GM23338 (cell line): ENCODE measurements at regions not wholly inside any gene's neighbourhood (a gene's known extent, or its start where the extent isn't known, plus 50 kb on each side); places are given as distances from the start of the nearest gene placed in this dataset.

Experiments used
- ATAC-seq: fragments of 200-7000 bp; cut with Tn5 transposase; 3 replicates; pipeline ENCODE4 v1.9.1; 2020
- DNase-seq: peaks from one replicate; pipeline ENCODE4 v3.0.0-alpha.2; 2015; ENCODE audit warnings: low spot score
- H2AFZ ChIP-seq: fragments of 200-600 bp; sonication (generic); 2 replicates; pipeline ENCODE4 v1.8.0; 2016; ENCODE audit warnings: antibody characterized with exemption, mild to moderate bottlenecking, moderate library complexity
- H3F3A ChIP-seq: fragments of 200-600 bp; sonication (generic); replicated peaks from 2 replicates; pipeline ENCODE4 v1.8.0; 2017; ENCODE audit warnings: antibody characterized with exemption, mixed run types, low read depth
- H3K27ac ChIP-seq: fragments of 200-600 bp; sonication (generic); 2 replicates; pipeline ENCODE4 v1.6.1; 2016; ENCODE audit warnings: low read depth
- H3K27me3 ChIP-seq: fragments of 200-600 bp; sonication (generic); 2 replicates; pipeline ENCODE4 v1.8.0; 2016; ENCODE audit warnings: mild to moderate bottlenecking, mixed run types, moderate library complexity; ENCODE audit not compliant: insufficient read depth
- H3K36me3 ChIP-seq: fragments of 200-600 bp; sonication (generic); 2 replicates; pipeline ENCODE4 v1.8.0; 2016; ENCODE audit warnings: mild to moderate bottlenecking; ENCODE audit not compliant: insufficient read depth
- H3K4me1 ChIP-seq: fragments of 200-600 bp; sonication (generic); 2 replicates; pipeline ENCODE4 v1.8.0; 2016; ENCODE audit warnings: mild to moderate bottlenecking, moderate library complexity; ENCODE audit not compliant: insufficient read depth
- H3K4me2 ChIP-seq: fragments of 200-600 bp; sonication (generic); 2 replicates; pipeline ENCODE4 v1.7.1; 2017; ENCODE audit warnings: mixed run types
- H3K4me3 ChIP-seq: fragments of 200-600 bp; sonication (generic); 2 replicates; pipeline ENCODE4 v1.6.1; 2016; ENCODE audit warnings: mixed run types
- H3K79me2 ChIP-seq: fragments of 200-600 bp; sonication (generic); replicated peaks from 2 replicates; pipeline ENCODE4 v1.8.0; 2017; ENCODE audit warnings: mild to moderate bottlenecking; ENCODE audit not compliant: insufficient read depth
- H3K9me2 ChIP-seq: fragments of 200-600 bp; sonication (generic); 2 replicates; pipeline ENCODE4 v1.8.0; 2017; ENCODE audit not compliant: insufficient read depth
- H4K20me1 ChIP-seq: fragments of 200-600 bp; sonication (generic); replicated peaks from 2 replicates; pipeline ENCODE4 v1.8.0; 2017; ENCODE audit warnings: mild to moderate bottlenecking; ENCODE audit not compliant: insufficient read depth
- H3K27ac Mint-ChIP-seq: 2 replicates; pipeline ENCODE4 v1.8.0; 2020; ENCODE audit warnings: inconsistent platforms, mild to moderate bottlenecking, moderate library complexity, mixed read lengths
- H3K27me3 Mint-ChIP-seq: 3 replicates; pipeline ENCODE4 v1.8.0; 2022; ENCODE audit warnings: low read depth, mild to moderate bottlenecking, moderate library complexity, mixed read lengths, inconsistent platforms; ENCODE audit not compliant: insufficient read depth, poor library complexity
- H3K36me3 Mint-ChIP-seq: 3 replicates; pipeline ENCODE4 v1.8.0; 2021; ENCODE audit warnings: low read depth, mild to moderate bottlenecking, inconsistent platforms, moderate library complexity, mixed read lengths
- H3K4me1 Mint-ChIP-seq: 3 replicates; pipeline ENCODE4 v1.8.0; 2020; ENCODE audit warnings: mild to moderate bottlenecking, inconsistent platforms, mixed read lengths
- H3K4me3 Mint-ChIP-seq: 3 replicates; pipeline ENCODE4 v1.8.0; 2021; ENCODE audit warnings: moderate library complexity, mild to moderate bottlenecking, inconsistent platforms, mixed read lengths
- H3K9me3 Mint-ChIP-seq: 3 replicates; pipeline ENCODE4 v1.8.0; 2020; ENCODE audit warnings: moderate library complexity, mild to moderate bottlenecking, inconsistent platforms, mixed read lengths
- CREB1 ChIP-seq: fragments of 250-450 bp; sonication (Bioruptor Pico); IDR thresholded peaks from 2 replicates; pipeline ENCODE4 v1.5.0; 2020; ENCODE audit warnings: low read depth, mild to moderate bottlenecking, moderate library complexity
- EZH2 ChIP-seq: fragments of 200-600 bp; sonication (generic); IDR thresholded peaks from one replicate; pipeline ENCODE4 v1.8.0; 2017; ENCODE audit warnings: antibody characterized with exemption, mild to moderate bottlenecking, low read depth; ENCODE audit not compliant: unreplicated experiment
- EZH2phosphoT487 ChIP-seq: fragments of 200-600 bp; sonication (generic); IDR thresholded peaks from one replicate; pipeline ENCODE4 v1.8.1; 2018; ENCODE audit warnings: antibody characterized with exemption; ENCODE audit not compliant: unreplicated experiment
- JUNB ChIP-seq: IDR thresholded peaks from one replicate; pipeline ENCODE4 v1.6.1; 2016; ENCODE audit warnings: antibody characterized with exemption; ENCODE audit not compliant: unreplicated experiment
- NANOG ChIP-seq: IDR thresholded peaks from 2 replicates; pipeline ENCODE4 v1.6.1; 2016; ENCODE audit warnings: antibody characterized with exemption, borderline replicate concordance
- POLR2AphosphoS5 ChIP-seq: IDR thresholded peaks from 2 replicates; pipeline ENCODE4 v1.6.1; 2016; ENCODE audit warnings: antibody characterized with exemption, low read depth
- STAT1 ChIP-seq: IDR thresholded peaks from one replicate; pipeline ENCODE4 v1.6.1; 2016; ENCODE audit warnings: antibody characterized with exemption; ENCODE audit not compliant: unreplicated experiment
- ZNF331 ChIP-seq: fragments of 250-450 bp; sonication (Bioruptor Pico); IDR thresholded peaks from 2 replicates; pipeline ENCODE4 v1.5.0; 2020; ENCODE audit warnings: low read depth, mild to moderate bottlenecking, moderate library complexity
- TF ChIP-seq, protein P1 (sequence below): fragments of 250-450 bp; sonication (Bioruptor Pico); IDR thresholded peaks from 2 replicates; pipeline ENCODE4 v1.5.0; 2020; ENCODE audit warnings: mild to moderate bottlenecking, moderate library complexity
- TF ChIP-seq, protein P2 (sequence below), 2 experiments: fragments of 200-600 bp in 1 of 2; sonication (generic) in 1 of 2; conservative IDR thresholded peaks; 2 replicates each; pipeline versions ENCODE4 v1.5.1 to v1.6.1; 2016 to 2017; ENCODE audit warnings: antibody characterized with exemption in 2 of 2, low read depth in 2 of 2, mild to moderate bottlenecking in 2 of 2, moderate library complexity in 1 of 2
- TF ChIP-seq, protein P3 (sequence below): IDR thresholded peaks from one replicate; pipeline ENCODE4 v1.6.1; 2018; ENCODE audit warnings: antibody characterized with exemption; ENCODE audit not compliant: unreplicated experiment
- TF ChIP-seq, protein P4 (sequence below): IDR thresholded peaks from 2 replicates; pipeline ENCODE4 v1.6.1; 2016; ENCODE audit warnings: antibody characterized with exemption

DNA sequence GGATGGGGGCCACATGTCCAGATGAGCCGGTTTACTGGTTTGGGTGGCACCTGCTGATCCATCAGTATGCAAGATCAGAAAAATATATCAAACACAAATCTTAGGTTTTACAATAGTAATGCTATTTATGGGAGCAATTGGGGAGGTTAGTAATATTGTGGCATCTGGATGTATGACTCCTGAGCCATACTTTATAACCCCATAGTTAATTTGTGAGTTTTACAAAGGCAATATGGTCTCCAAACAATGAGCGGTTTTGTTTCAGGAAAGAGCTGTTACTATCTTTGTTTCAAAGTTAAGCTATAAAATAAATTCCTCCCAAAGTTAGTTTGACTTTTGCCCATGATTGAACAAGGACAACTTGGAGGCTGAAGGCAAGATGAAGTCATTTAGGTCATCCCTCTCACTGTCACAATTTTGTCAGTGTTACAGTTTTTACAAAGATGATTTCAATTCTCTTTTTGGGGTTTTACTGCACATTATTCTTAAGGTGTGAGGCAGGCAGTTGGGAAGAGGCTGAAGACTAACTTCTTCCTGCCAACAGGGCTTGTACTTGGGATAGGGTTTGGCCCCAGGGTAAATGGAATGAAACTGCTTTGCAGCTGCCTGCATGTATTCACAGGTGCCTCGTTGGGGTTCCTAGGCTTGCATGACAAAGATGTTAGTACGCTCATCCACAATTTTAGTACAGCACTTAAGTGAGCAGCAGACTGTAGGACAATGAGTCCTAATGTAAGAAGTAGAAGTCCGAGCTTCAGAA lies 296.6 kb upstream of the NDN start:
- Histone ChIP-seq H3K27ac (no peak overlapping the region), H3K9me2 (no peaks in the 10 kb centered on the region), H4K20me1 (no peaks in the 10 kb centered on the region; the same call in 1 of the 2 replicates), H3K79me2 (no peaks in the 10 kb centered on the region), H3K4me2 (no peak overlapping the region), H3K4me1 (no peaks in the 10 kb centered on the region), H3F3A (no peaks in the 10 kb centered on the region), H3K27me3 (no peaks in the 10 kb centered on the region), H2AFZ (no peak overlapping the region), H3K36me3 (no peaks in the 10 kb centered on the region), H3K4me3 (no peak overlapping the region)
- ATAC-seq: no peak
- Mint-ChIP-seq H3K27me3 (no peaks in the 10 kb centered on the region), H3K4me3 (no peak overlapping the region), H3K36me3 (peaks cover 10% of the 10 kb centered on the region; the same call in 2 of the 3 replicates), H3K4me1 (no peaks in the 10 kb centered on the region), H3K9me3 (peaks cover 75% of the 10 kb centered on the region), H3K27ac (no peak overlapping the region)
- no peak for DNase-seq
- TF ChIP-seq NANOG (no peak), CREB1 (CRISPR knock-in tag) (no peak), JUNB (no peak), STAT1 (no peak), EZH2phosphoT487 (no peak), EZH2 (no peak), ZNF331 (no peak), POLR2AphosphoS5 (no peak)
- TF ChIP-seq, protein P1, sequence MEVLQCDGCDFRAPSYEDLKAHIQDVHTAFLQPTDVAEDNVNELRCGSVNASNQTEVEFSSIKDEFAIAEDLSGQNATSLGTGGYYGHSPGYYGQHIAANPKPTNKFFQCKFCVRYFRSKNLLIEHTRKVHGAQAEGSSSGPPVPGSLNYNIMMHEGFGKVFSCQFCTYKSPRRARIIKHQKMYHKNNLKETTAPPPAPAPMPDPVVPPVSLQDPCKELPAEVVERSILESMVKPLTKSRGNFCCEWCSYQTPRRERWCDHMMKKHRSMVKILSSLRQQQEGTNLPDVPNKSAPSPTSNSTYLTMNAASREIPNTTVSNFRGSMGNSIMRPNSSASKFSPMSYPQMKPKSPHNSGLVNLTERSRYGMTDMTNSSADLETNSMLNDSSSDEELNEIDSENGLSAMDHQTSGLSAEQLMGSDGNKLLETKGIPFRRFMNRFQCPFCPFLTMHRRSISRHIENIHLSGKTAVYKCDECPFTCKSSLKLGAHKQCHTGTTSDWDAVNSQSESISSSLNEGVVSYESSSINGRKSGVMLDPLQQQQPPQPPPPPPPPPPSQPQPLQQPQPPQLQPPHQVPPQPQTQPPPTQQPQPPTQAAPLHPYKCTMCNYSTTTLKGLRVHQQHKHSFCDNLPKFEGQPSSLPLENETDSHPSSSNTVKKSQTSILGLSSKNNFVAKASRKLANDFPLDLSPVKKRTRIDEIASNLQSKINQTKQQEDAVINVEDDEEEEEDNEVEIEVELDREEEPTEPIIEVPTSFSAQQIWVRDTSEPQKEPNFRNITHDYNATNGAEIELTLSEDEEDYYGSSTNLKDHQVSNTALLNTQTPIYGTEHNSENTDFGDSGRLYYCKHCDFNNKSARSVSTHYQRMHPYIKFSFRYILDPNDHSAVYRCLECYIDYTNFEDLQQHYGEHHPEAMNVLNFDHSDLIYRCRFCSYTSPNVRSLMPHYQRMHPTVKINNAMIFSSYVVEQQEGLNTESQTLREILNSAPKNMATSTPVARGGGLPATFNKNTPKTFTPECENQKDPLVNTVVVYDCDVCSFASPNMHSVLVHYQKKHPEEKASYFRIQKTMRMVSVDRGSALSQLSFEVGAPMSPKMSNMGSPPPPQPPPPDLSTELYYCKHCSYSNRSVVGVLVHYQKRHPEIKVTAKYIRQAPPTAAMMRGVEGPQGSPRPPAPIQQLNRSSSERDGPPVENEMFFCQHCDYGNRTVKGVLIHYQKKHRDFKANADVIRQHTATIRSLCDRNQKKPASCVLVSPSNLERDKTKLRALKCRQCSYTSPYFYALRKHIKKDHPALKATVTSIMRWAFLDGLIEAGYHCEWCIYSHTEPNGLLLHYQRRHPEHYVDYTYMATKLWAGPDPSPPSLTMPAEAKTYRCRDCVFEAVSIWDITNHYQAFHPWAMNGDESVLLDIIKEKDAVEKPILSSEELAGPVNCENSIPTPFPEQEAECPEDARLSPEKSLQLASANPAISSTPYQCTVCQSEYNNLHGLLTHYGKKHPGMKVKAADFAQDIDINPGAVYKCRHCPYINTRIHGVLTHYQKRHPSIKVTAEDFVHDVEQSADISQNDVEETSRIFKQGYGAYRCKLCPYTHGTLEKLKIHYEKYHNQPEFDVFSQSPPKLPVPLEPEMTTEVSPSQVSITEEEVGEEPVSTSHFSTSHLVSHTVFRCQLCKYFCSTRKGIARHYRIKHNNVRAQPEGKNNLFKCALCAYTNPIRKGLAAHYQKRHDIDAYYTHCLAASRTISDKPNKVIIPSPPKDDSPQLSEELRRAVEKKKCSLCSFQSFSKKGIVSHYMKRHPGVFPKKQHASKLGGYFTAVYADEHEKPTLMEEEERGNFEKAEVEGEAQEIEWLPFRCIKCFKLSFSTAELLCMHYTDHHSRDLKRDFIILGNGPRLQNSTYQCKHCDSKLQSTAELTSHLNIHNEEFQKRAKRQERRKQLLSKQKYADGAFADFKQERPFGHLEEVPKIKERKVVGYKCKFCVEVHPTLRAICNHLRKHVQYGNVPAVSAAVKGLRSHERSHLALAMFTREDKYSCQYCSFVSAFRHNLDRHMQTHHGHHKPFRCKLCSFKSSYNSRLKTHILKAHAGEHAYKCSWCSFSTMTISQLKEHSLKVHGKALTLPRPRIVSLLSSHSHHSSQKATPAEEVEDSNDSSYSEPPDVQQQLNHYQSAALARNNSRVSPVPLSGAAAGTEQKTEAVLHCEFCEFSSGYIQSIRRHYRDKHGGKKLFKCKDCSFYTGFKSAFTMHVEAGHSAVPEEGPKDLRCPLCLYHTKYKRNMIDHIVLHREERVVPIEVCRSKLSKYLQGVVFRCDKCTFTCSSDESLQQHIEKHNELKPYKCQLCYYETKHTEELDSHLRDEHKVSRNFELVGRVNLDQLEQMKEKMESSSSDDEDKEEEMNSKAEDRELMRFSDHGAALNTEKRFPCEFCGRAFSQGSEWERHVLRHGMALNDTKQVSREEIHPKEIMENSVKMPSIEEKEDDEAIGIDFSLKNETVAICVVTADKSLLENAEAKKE (CRISPR knock-in tag): no peak
- TF ChIP-seq, protein P2, sequence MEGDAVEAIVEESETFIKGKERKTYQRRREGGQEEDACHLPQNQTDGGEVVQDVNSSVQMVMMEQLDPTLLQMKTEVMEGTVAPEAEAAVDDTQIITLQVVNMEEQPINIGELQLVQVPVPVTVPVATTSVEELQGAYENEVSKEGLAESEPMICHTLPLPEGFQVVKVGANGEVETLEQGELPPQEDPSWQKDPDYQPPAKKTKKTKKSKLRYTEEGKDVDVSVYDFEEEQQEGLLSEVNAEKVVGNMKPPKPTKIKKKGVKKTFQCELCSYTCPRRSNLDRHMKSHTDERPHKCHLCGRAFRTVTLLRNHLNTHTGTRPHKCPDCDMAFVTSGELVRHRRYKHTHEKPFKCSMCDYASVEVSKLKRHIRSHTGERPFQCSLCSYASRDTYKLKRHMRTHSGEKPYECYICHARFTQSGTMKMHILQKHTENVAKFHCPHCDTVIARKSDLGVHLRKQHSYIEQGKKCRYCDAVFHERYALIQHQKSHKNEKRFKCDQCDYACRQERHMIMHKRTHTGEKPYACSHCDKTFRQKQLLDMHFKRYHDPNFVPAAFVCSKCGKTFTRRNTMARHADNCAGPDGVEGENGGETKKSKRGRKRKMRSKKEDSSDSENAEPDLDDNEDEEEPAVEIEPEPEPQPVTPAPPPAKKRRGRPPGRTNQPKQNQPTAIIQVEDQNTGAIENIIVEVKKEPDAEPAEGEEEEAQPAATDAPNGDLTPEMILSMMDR (conservative IDR thresholded peaks at IDR 0.05; ENCODE audit: low read depth in 2 of 2): no peak
- TF ChIP-seq, protein P3, sequence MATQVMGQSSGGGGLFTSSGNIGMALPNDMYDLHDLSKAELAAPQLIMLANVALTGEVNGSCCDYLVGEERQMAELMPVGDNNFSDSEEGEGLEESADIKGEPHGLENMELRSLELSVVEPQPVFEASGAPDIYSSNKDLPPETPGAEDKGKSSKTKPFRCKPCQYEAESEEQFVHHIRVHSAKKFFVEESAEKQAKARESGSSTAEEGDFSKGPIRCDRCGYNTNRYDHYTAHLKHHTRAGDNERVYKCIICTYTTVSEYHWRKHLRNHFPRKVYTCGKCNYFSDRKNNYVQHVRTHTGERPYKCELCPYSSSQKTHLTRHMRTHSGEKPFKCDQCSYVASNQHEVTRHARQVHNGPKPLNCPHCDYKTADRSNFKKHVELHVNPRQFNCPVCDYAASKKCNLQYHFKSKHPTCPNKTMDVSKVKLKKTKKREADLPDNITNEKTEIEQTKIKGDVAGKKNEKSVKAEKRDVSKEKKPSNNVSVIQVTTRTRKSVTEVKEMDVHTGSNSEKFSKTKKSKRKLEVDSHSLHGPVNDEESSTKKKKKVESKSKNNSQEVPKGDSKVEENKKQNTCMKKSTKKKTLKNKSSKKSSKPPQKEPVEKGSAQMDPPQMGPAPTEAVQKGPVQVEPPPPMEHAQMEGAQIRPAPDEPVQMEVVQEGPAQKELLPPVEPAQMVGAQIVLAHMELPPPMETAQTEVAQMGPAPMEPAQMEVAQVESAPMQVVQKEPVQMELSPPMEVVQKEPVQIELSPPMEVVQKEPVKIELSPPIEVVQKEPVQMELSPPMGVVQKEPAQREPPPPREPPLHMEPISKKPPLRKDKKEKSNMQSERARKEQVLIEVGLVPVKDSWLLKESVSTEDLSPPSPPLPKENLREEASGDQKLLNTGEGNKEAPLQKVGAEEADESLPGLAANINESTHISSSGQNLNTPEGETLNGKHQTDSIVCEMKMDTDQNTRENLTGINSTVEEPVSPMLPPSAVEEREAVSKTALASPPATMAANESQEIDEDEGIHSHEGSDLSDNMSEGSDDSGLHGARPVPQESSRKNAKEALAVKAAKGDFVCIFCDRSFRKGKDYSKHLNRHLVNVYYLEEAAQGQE: no peak
- TF ChIP-seq, protein P4, sequence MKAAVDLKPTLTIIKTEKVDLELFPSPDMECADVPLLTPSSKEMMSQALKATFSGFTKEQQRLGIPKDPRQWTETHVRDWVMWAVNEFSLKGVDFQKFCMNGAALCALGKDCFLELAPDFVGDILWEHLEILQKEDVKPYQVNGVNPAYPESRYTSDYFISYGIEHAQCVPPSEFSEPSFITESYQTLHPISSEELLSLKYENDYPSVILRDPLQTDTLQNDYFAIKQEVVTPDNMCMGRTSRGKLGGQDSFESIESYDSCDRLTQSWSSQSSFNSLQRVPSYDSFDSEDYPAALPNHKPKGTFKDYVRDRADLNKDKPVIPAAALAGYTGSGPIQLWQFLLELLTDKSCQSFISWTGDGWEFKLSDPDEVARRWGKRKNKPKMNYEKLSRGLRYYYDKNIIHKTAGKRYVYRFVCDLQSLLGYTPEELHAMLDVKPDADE: no peak
